ENCODE measurements at regions not wholly inside any gene's neighbourhood (a gene's known extent, or its start where the extent isn't known, plus 50 kb on each side); places are given as distances from the start of the nearest gene placed in this dataset.

- TF ChIP-seq CTCF (conservative IDR thresholded peaks at IDR 0.05; ENCODE audit: low read length) (no peak), EZH2phosphoT487 (IDR thresholded peaks at IDR 0.05; ENCODE audit: borderline replicate concordance) (no peak)
These were observed 111.4 kb upstream of the SALL1 start for GRCh38 chr16:51262428-51262827.
